Breast epithelium (tissue), 4 donors: ENCODE measurements at regions not wholly inside any gene's neighbourhood (a gene's known extent, or its start where the extent isn't known, plus 50 kb on each side); places are given as distances from the start of the nearest gene placed in this dataset.

Experiments used
- DNase-seq, 2 donors: peaks; one replicate each; pipeline ENCODE4 v3.0.0-alpha.2; 2019; ENCODE audit warnings: low spot score in 2 of 2
- H3K27ac ChIP-seq, 2 donors: fragments of 200-600 bp; sonication (generic) in 1 of 2; one replicate each; pipeline ENCODE4 v1.5.1; 2016 to 2019; ENCODE audit warnings: mild to moderate bottlenecking in 1 of 2
- H3K27me3 ChIP-seq, 2 donors: fragments of 200-600 bp; sonication (generic) in 1 of 2; one replicate each; pipeline versions ENCODE4 v1.5.1 to v1.6.0; 2017 to 2019; ENCODE audit warnings: control low read depth in 1 of 2, mild to moderate bottlenecking in 1 of 2
- H3K36me3 ChIP-seq: fragments of 200-600 bp; one replicate; pipeline ENCODE4 v1.5.1; 2019
- H3K4me1 ChIP-seq, 2 donors: fragments of 200-600 bp; sonication (generic); one replicate each; pipeline ENCODE4 v1.5.1; 2016 to 2019; ENCODE audit warnings: control low read depth in 1 of 2
- H3K4me3 ChIP-seq, 3 donors: fragments of 200-600 bp; sonication (generic); 1 replicate in 2 of 3; 2 replicates in 1 of 3; pipeline ENCODE4 v1.5.1; 2016 to 2019; ENCODE audit warnings: mild to moderate bottlenecking in 3 of 3, moderate library complexity in 2 of 3
- H3K9me3 ChIP-seq, 2 donors: fragments of 200-600 bp; sonication (generic) in 1 of 2; one replicate each; pipeline ENCODE4 v1.5.1; 2016 to 2019; ENCODE audit warnings: control low read depth in 1 of 2
- POLR2A ChIP-seq: fragments of 450-650 bp; IDR thresholded peaks from one replicate; pipeline ENCODE4 v1.6.1; 2016; ENCODE audit warnings: antibody characterized with exemption, mild to moderate bottlenecking, moderate library complexity
- POLR2AphosphoS5 ChIP-seq, 3 donors: sonication (generic); formaldehyde crosslinking; IDR thresholded peaks; one replicate each; pipeline ENCODE4 v1.6.1; 2017; ENCODE audit warnings: antibody characterized with exemption in 3 of 3
- intact Hi-C: fragments of 100-400 bp; cut with DNase I; formaldehyde crosslinking; loops from one replicate; pipeline ENCODE4 v1.15.1; 2023; ENCODE audit warnings: low total_unique reads
- TF ChIP-seq, protein P1 (sequence below), 3 donors: fragments of 450-650 bp; IDR thresholded peaks; one replicate each; pipeline ENCODE4 v1.5.1; 2016 to 2017; ENCODE audit warnings: antibody characterized with exemption in 3 of 3, mild to moderate bottlenecking in 3 of 3, moderate library complexity in 3 of 3

GRCh38 chr13:53873558-53873957 is 844.9 kb downstream of the OLFM4 start:
- TF ChIP-seq POLR2A (no peak), POLR2AphosphoS5 (IDR thresholded peaks at IDR 0.05) (no peak)
- TF ChIP-seq, protein P1, sequence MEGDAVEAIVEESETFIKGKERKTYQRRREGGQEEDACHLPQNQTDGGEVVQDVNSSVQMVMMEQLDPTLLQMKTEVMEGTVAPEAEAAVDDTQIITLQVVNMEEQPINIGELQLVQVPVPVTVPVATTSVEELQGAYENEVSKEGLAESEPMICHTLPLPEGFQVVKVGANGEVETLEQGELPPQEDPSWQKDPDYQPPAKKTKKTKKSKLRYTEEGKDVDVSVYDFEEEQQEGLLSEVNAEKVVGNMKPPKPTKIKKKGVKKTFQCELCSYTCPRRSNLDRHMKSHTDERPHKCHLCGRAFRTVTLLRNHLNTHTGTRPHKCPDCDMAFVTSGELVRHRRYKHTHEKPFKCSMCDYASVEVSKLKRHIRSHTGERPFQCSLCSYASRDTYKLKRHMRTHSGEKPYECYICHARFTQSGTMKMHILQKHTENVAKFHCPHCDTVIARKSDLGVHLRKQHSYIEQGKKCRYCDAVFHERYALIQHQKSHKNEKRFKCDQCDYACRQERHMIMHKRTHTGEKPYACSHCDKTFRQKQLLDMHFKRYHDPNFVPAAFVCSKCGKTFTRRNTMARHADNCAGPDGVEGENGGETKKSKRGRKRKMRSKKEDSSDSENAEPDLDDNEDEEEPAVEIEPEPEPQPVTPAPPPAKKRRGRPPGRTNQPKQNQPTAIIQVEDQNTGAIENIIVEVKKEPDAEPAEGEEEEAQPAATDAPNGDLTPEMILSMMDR (IDR thresholded peaks at IDR 0.05), result no peak
- Histone ChIP-seq H3K27ac (no peak overlapping the region), H3K4me1 (no peaks in the 10 kb centered on the region), H3K27me3 (no peaks in the 10 kb centered on the region), H3K9me3 (no peaks in the 10 kb centered on the region), H3K36me3 (no peaks in the 10 kb centered on the region), H3K4me3 (no peak overlapping the region)
- DNase-seq, result no peak
- intact Hi-C loops, result no loop called here

DNA sequence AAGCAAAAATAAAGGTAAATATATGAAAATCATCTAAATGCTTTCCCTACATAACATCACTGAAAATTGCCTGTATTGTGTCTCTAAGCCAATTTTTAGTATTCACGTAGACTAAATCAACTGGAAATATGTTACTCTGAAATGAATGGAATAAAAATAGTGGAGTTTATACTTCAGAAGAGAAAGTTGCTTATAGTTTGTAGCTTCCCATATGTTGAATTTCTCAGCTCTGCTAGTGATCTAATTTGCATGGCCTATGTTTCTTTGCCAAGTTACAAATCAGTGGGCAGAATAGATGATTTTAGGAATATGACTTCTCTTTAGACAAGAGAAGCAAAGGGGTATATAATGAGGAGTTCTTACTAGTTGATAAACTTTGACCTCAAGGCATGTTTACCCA is 850.2 kb downstream of the OLFM4 start:
- intact Hi-C loops, result no loop called here
- Histone ChIP-seq H3K4me3 (no peak overlapping the region), H3K27ac (no peak overlapping the region), H3K9me3 (peaks cover 0 to 12% of the 10 kb centered on the region in 2 donors), H3K4me1 (no peaks in the 10 kb centered on the region), H3K27me3 (no peaks in the 10 kb centered on the region), H3K36me3 (no peaks in the 10 kb centered on the region)
- no peak for DNase-seq
- no peak for TF ChIP-seq POLR2A
- TF ChIP-seq POLR2AphosphoS5 (IDR thresholded peaks at IDR 0.05), result no peak
- TF ChIP-seq, protein P1 (IDR thresholded peaks at IDR 0.05), result no peak

GRCh38 chr13:53885997-53886396 is 857.4 kb downstream of the OLFM4 start:
- Histone ChIP-seq H3K36me3 (no peaks in the 10 kb centered on the region), H3K27me3 (no peaks in the 10 kb centered on the region), H3K4me1 (no peaks in the 10 kb centered on the region), H3K9me3 (peaks cover 0 to 12% of the 10 kb centered on the region in 2 donors), H3K27ac (no peak overlapping the region), H3K4me3 (no peak overlapping the region)
- no peak for DNase-seq
- intact Hi-C loops, result no loop called here
- no peak for TF ChIP-seq POLR2AphosphoS5 (IDR thresholded peaks at IDR 0.05)
- TF ChIP-seq, protein P1 (IDR thresholded peaks at IDR 0.05), result no peak
- TF ChIP-seq POLR2A, result no peak

DNA sequence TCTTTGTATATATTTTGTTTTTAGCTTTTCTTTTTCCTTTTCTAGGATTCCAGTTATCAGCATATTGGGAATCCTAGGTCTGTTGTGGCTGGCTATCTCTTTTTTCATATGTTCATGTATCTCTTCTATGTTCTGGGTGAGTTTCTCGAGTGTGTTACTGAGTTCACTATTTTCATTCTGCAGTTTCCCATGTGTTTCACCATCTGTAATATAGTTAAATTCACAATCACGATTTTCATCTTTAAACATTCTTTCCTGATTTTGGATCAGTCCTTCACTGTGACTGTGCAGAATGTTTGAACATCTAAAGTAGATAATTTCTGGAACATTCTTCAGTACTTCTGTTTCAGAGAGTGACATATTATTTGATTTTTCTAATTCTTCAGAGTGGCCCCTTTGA is 862.1 kb downstream of the OLFM4 start:
- TF ChIP-seq, protein P1 (IDR thresholded peaks at IDR 0.05), result no peak
- no peak for TF ChIP-seq POLR2A
- TF ChIP-seq POLR2AphosphoS5 (IDR thresholded peaks at IDR 0.05), result no peak
- no peak overlapping the region for H3K27ac ChIP-seq
- intact Hi-C loops, result no loop called here
- no peaks in the 10 kb centered on the region for H3K27me3 ChIP-seq
- DNase-seq, result no peak
- H3K36me3 ChIP-seq, result no peaks in the 10 kb centered on the region
- H3K9me3 ChIP-seq, result no peaks in the 10 kb centered on the region
- H3K4me3 ChIP-seq, result no peak overlapping the region
- H3K4me1 ChIP-seq, result no peaks in the 10 kb centered on the region

DNA sequence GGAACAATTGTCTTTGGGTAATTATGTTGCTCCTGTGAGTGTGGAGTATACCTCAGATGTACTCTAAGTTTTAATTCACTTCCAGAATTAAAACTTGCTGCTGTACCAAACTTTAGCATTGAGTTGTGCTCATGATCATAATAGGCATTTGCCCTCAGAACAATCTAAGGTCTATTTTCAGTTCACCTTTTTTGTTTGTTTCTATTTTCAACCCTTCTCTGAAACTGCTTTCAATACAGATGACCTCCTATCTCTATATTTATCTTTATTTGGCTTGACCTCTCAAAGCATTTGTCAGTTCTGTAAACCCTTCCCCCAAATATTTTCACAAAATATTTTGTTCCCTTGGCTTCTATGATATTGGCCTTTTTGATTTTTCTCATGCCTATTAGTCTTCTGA is 873.0 kb downstream of the OLFM4 start:
- no peak for DNase-seq
- intact Hi-C loops, result no loop called here
- no peaks in the 10 kb centered on the region for H3K27me3 ChIP-seq
- H3K4me1 ChIP-seq, result no peaks in the 10 kb centered on the region
- no peaks in the 10 kb centered on the region for H3K36me3 ChIP-seq
- no peak overlapping the region for H3K27ac ChIP-seq
- TF ChIP-seq POLR2A (no peak), POLR2AphosphoS5 (IDR thresholded peaks at IDR 0.05) (no peak)
- TF ChIP-seq, protein P1 (IDR thresholded peaks at IDR 0.05), result no peak
- no peak overlapping the region for H3K4me3 ChIP-seq
- H3K9me3 ChIP-seq, result no peaks in the 10 kb centered on the region
